ENCODE measurements at regions not wholly inside any gene's neighbourhood (a gene's known extent, or its start where the extent isn't known, plus 50 kb on each side); places are given as distances from the start of the nearest gene placed in this dataset.

- H3F3A ChIP-seq (ENCODE audit: insufficient read depth, low read length, poor library complexity, severe bottlenecking): no peaks in the 10 kb centered on the region
- H4K20me1 ChIP-seq (ENCODE audit: insufficient read depth): no peaks in the 10 kb centered on the region
- no peak for TF ChIP-seq POLR2AphosphoS5 (IDR thresholded peaks at IDR 0.05)
- TF ChIP-seq MXI1 (conservative IDR thresholded peaks at IDR 0.05; ENCODE audit: poor library complexity, severe bottlenecking): no peak
- TF ChIP-seq CTCF (IDR thresholded peaks at IDR 0.05; ENCODE audit: poor library complexity, severe bottlenecking): no peak
- no peak for TF ChIP-seq TAF1 (IDR thresholded peaks at IDR 0.05; ENCODE audit: low read depth)
- no peak for TF ChIP-seq EZH2 (IDR thresholded peaks at IDR 0.05; ENCODE audit: borderline replicate concordance, insufficient read depth, low read length, poor library complexity, severe bottlenecking)
- no peak for TF ChIP-seq EP300 (conservative IDR thresholded peaks at IDR 0.05; ENCODE audit: poor library complexity, severe bottlenecking)
- TF ChIP-seq SMC3 (conservative IDR thresholded peaks at IDR 0.05; ENCODE audit: poor library complexity): no peak
- TF ChIP-seq, protein P1, sequence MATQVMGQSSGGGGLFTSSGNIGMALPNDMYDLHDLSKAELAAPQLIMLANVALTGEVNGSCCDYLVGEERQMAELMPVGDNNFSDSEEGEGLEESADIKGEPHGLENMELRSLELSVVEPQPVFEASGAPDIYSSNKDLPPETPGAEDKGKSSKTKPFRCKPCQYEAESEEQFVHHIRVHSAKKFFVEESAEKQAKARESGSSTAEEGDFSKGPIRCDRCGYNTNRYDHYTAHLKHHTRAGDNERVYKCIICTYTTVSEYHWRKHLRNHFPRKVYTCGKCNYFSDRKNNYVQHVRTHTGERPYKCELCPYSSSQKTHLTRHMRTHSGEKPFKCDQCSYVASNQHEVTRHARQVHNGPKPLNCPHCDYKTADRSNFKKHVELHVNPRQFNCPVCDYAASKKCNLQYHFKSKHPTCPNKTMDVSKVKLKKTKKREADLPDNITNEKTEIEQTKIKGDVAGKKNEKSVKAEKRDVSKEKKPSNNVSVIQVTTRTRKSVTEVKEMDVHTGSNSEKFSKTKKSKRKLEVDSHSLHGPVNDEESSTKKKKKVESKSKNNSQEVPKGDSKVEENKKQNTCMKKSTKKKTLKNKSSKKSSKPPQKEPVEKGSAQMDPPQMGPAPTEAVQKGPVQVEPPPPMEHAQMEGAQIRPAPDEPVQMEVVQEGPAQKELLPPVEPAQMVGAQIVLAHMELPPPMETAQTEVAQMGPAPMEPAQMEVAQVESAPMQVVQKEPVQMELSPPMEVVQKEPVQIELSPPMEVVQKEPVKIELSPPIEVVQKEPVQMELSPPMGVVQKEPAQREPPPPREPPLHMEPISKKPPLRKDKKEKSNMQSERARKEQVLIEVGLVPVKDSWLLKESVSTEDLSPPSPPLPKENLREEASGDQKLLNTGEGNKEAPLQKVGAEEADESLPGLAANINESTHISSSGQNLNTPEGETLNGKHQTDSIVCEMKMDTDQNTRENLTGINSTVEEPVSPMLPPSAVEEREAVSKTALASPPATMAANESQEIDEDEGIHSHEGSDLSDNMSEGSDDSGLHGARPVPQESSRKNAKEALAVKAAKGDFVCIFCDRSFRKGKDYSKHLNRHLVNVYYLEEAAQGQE (IDR thresholded peaks at IDR 0.05; ENCODE audit: borderline replicate concordance): no peak
- no peak for TF ChIP-seq RAD21 (conservative IDR thresholded peaks at IDR 0.05)
- H3K36me3 ChIP-seq (ENCODE audit: insufficient read depth, low read length): no peaks in the 10 kb centered on the region
- H3K27me3 ChIP-seq (ENCODE audit: insufficient read depth, low read depth, low read length): no peaks in the 10 kb centered on the region
- no peak overlapping the region for H3K4me3 ChIP-seq (ENCODE audit: low read length)
- no peaks in the 10 kb centered on the region for H3K79me2 ChIP-seq (replicated peaks; ENCODE audit: insufficient read depth, low read length)
- no peak overlapping the region for H2AFZ ChIP-seq (ENCODE audit: low read depth, low read length)
- no peaks in the 10 kb centered on the region for H3K9me2 ChIP-seq (ENCODE audit: insufficient read depth, low read length)
- H3K27ac ChIP-seq (ENCODE audit: low read length): no peak overlapping the region
- H3K9ac ChIP-seq (ENCODE audit: low read length): no peak overlapping the region
- no peak overlapping the region for H3K4me2 ChIP-seq (ENCODE audit: low read length)
- no peaks in the 10 kb centered on the region for H3K9me3 ChIP-seq (ENCODE audit: low read length)
These were observed 138.2 kb upstream of the RUNX3 start for GRCh38 chr1:25068316-25068715.

DNA sequence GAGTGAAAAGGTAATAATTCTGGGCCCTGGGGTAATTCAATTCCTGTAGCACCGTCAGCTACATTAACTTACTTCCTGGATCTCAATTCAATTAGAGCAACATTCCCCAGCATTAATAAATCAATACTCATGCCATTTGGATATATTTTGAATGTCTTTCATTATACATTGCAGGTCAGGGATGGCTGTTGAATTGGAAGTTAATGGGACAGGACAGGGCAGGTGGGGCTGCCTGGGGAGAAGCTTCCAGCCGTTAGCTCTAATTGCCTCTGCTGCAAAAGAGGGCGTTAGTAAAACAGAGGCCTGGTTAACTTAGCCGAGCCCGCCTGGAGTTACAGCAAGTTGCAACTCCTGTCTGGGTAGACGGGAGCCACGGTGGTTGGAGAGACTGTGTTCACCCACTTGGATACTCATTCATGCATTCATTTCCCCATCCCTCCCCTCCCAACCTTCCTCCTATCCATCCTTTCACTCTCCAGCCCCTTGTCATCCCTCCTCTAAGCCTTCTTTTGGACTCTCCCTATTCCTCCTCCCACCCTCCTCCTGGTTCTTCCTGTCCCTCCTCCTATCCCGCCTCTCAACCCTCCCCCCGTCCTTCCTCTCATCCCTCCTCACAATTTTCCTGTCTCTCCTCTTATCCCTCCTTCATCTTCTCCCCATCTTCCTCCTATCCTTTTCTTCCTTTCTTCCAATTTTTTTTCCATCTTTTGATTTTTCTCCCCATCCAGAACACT lies 137.6 kb upstream of the RUNX3 start:
- no peaks in the 10 kb centered on the region for H3K36me3 ChIP-seq (ENCODE audit: insufficient read depth, low read length)
- no peak overlapping the region for H3K4me2 ChIP-seq (ENCODE audit: low read length)
- H3K27ac ChIP-seq (ENCODE audit: low read length): no peak overlapping the region
- H4K20me1 ChIP-seq (ENCODE audit: insufficient read depth): no peaks in the 10 kb centered on the region
- H3K79me2 ChIP-seq (replicated peaks; ENCODE audit: insufficient read depth, low read length): no peaks in the 10 kb centered on the region
- H3F3A ChIP-seq (ENCODE audit: insufficient read depth, low read length, poor library complexity, severe bottlenecking): no peaks in the 10 kb centered on the region
- no peaks in the 10 kb centered on the region for H3K9me2 ChIP-seq (ENCODE audit: insufficient read depth, low read length)
- no peak overlapping the region for H3K4me3 ChIP-seq (ENCODE audit: low read length)
- H3K9ac ChIP-seq (ENCODE audit: low read length): no peak overlapping the region
- TF ChIP-seq EZH2 (IDR thresholded peaks at IDR 0.05; ENCODE audit: borderline replicate concordance, insufficient read depth, low read length, poor library complexity, severe bottlenecking): no peak
- no peak for TF ChIP-seq POLR2AphosphoS5 (IDR thresholded peaks at IDR 0.05)
- TF ChIP-seq TAF1 (IDR thresholded peaks at IDR 0.05; ENCODE audit: low read depth): no peak
- TF ChIP-seq CTCF (IDR thresholded peaks at IDR 0.05; ENCODE audit: poor library complexity, severe bottlenecking): no peak
- no peak for TF ChIP-seq MXI1 (conservative IDR thresholded peaks at IDR 0.05; ENCODE audit: poor library complexity, severe bottlenecking)
- no peak for TF ChIP-seq EP300 (conservative IDR thresholded peaks at IDR 0.05; ENCODE audit: poor library complexity, severe bottlenecking)
- TF ChIP-seq, protein P1 (IDR thresholded peaks at IDR 0.05; ENCODE audit: borderline replicate concordance): no peak
- no peaks in the 10 kb centered on the region for H3K9me3 ChIP-seq (ENCODE audit: low read length)
- no peaks in the 10 kb centered on the region for H3K27me3 ChIP-seq (ENCODE audit: insufficient read depth, low read depth, low read length)
- H2AFZ ChIP-seq (ENCODE audit: low read depth, low read length): no peak overlapping the region
